HepG2 (cell line): ENCODE measurements at regions not wholly inside any gene's neighbourhood (a gene's known extent, or its start where the extent isn't known, plus 50 kb on each side); places are given as distances from the start of the nearest gene placed in this dataset.

Source experiments
- ARID3A ChIP-seq: IDR thresholded peaks from 2 replicates; pipeline ENCODE4 v1.6.1; 2012; ENCODE audit warnings: low read depth, low read length, improper control_type of control experiment
- GMEB1 ChIP-seq: sonication (generic); formaldehyde crosslinking; IDR thresholded peaks from 2 replicates; pipeline ENCODE4 v1.5.1; 2020; ENCODE audit warnings: missing genetic modification reagents, mild to moderate bottlenecking, borderline replicate concordance
- HDAC1 ChIP-seq: sonication (generic); formaldehyde crosslinking; IDR thresholded peaks from 2 replicates; pipeline ENCODE4 v1.5.1; 2020; ENCODE audit warnings: mild to moderate bottlenecking, missing genetic modification reagents
- KDM2A ChIP-seq: sonication (generic); formaldehyde crosslinking; IDR thresholded peaks from 2 replicates; pipeline ENCODE4 v1.4.0; 2020; ENCODE audit warnings: low read depth, missing genetic modification reagents, borderline replicate concordance
- KDM6A ChIP-seq: IDR thresholded peaks from 2 replicates; pipeline ENCODE4 v1.6.1; 2016; ENCODE audit warnings: low read depth
- KMT2A ChIP-seq: sonication (generic); formaldehyde crosslinking; IDR thresholded peaks from 2 replicates; pipeline ENCODE4 v1.4.0; 2020; ENCODE audit warnings: missing genetic modification reagents
- MLX ChIP-seq: IDR thresholded peaks from 2 replicates; pipeline ENCODE4 v1.6.1; 2016
- PRDM4 ChIP-seq: sonication (generic); formaldehyde crosslinking; IDR thresholded peaks from 2 replicates; pipeline ENCODE4 v1.9.0; 2021; ENCODE audit warnings: missing genetic modification reagents, borderline replicate concordance
- ZNF3 ChIP-seq: IDR thresholded peaks from 2 replicates; pipeline ENCODE4 v1.7.0; 2017; ENCODE audit warnings: inconsistent platforms
- ZNF451 ChIP-seq: sonication (generic); formaldehyde crosslinking; IDR thresholded peaks from 2 replicates; pipeline ENCODE4 v1.5.0; 2020; ENCODE audit warnings: mild to moderate bottlenecking, missing genetic modification reagents
- ZNF839 ChIP-seq: sonication (generic); formaldehyde crosslinking; IDR thresholded peaks from 2 replicates; pipeline ENCODE4 v1.4.0; 2020; ENCODE audit warnings: missing genetic modification reagents, mild to moderate bottlenecking, borderline replicate concordance

GRCh38 chr22:44584256-44584902, 86.3 kb upstream of the RTL6 start (continued):
- TF ChIP-seq ARID3A (no peak), KDM6A (CRISPR knock-in tag) (no peak), MLX (no peak), ZNF839 (CRISPR knock-in tag) (no peak), HDAC1 (CRISPR knock-in tag) (no peak), ZNF451 (CRISPR knock-in tag) (no peak), KDM2A (CRISPR knock-in tag) (no peak), KMT2A (CRISPR knock-in tag) (no peak), PRDM4 (CRISPR knock-in tag) (no peak), ZNF3 (CRISPR knock-in tag) (no peak), GMEB1 (no peak)
